SK-N-SH (cell line): ENCODE measurements at regions not wholly inside any gene's neighbourhood (a gene's known extent, or its start where the extent isn't known, plus 50 kb on each side); places are given as distances from the start of the nearest gene placed in this dataset.

Experiments
- CTCF ChIA-PET: fragments of 300-600, 350-600 bp; formaldehyde crosslinking; extraction: SDS; loops from one replicate; lab custom pipeline; 2021; lab: Yijun Ruan, JAX
- POLR2A ChIA-PET: fragments of 350-600 bp; sonication (Branson Sonifier 250); formaldehyde crosslinking; extraction: SDS; loops from one replicate; lab custom pipeline; 2020; ENCODE audit warnings: antibody characterized with exemption, inconsistent platforms; lab: Yijun Ruan, JAX
- DNase-seq: peaks from one replicate; pipeline ENCODE4 v3.0.0; 2012
- H2AFZ ChIP-seq: fragments of 200-600 bp; sonication (generic); 2 replicates; pipeline ENCODE4 v1.8.1; 2016; ENCODE audit warnings: antibody characterized with exemption, mild to moderate bottlenecking, low read depth
- H3F3A ChIP-seq: fragments of 200-600 bp; sonication (generic); replicated peaks from 2 replicates; pipeline ENCODE3; 2016; ENCODE audit warnings: antibody characterized with exemption, mild to moderate bottlenecking; ENCODE audit not compliant: insufficient read depth
- H3K27ac ChIP-seq, 2 experiments: fragments of 200-500 bp in 1 of 2; fragments of 200-600 bp in 1 of 2; sonication (Bioruptor generic) in 1 of 2; sonication (generic), shearing (Covaris generic) in 1 of 2; 2 replicates each; pipeline versions ENCODE4 v1.5.1 to v1.6.1; 2014 to 2016; ENCODE audit warnings: low read depth in 2 of 2, inconsistent platforms in 1 of 2, low read length in 1 of 2, mild to moderate bottlenecking in 1 of 2, mixed read lengths in 1 of 2
- H3K27me3 ChIP-seq: fragments of 200-600 bp; sonication (generic), shearing (Covaris generic); 2 replicates; pipeline ENCODE4 v1.6.1; 2016; ENCODE audit warnings: mixed run types; ENCODE audit not compliant: insufficient read depth
- H3K36me3 ChIP-seq, 2 experiments: fragments of 200-500 bp in 1 of 2; fragments of 200-600 bp in 1 of 2; sonication (Bioruptor generic) in 1 of 2; sonication (generic) in 1 of 2; replicated peaks in 1 of 2; 2 replicates each; pipeline versions ENCODE3 to v1.5.1; 2014 to 2016; ENCODE audit warnings: low read length in 1 of 2, mild to moderate bottlenecking in 1 of 2; ENCODE audit not compliant: insufficient read depth in 2 of 2, control insufficient read depth in 1 of 2
- H3K4me1 ChIP-seq, 2 experiments: fragments of 200-500 bp in 1 of 2; fragments of 200-600 bp in 1 of 2; sonication (Bioruptor generic) in 1 of 2; sonication (generic), shearing (Covaris generic) in 1 of 2; 2 replicates each; pipeline versions ENCODE4 v1.5.1 to v1.6.1; 2014 to 2016; ENCODE audit warnings: low read depth in 1 of 2, low read length in 1 of 2, mixed run types in 1 of 2; ENCODE audit not compliant: insufficient read depth in 2 of 2, control insufficient read depth in 1 of 2
- H3K4me2 ChIP-seq: fragments of 200-600 bp; sonication (generic), shearing (Covaris generic); 2 replicates; pipeline ENCODE4 v1.6.1; 2017; ENCODE audit warnings: mixed run types
- H3K4me3 ChIP-seq, 2 experiments: fragments of 200-500 bp in 1 of 2; fragments of 200-600 bp in 1 of 2; sonication (Bioruptor generic) in 1 of 2; sonication (generic), shearing (Covaris generic) in 1 of 2; 2 replicates each; pipeline versions ENCODE4 v1.5.1 to v1.8.1; 2014 to 2016; ENCODE audit warnings: low read depth in 2 of 2, inconsistent platforms in 1 of 2, low read length in 1 of 2, mild to moderate bottlenecking in 1 of 2, mixed read lengths in 1 of 2, moderate library complexity in 1 of 2
- H3K79me2 ChIP-seq: fragments of 200-600 bp; sonication (generic); 2 replicates; pipeline ENCODE4 v1.8.1; 2017; ENCODE audit warnings: mild to moderate bottlenecking; ENCODE audit not compliant: insufficient read depth
- H3K9ac ChIP-seq: fragments of 200-600 bp; sonication (generic); 2 replicates; pipeline ENCODE4 v1.6.1; 2017; ENCODE audit warnings: mixed run types
- H3K9me2 ChIP-seq: fragments of 200-600 bp; sonication (generic); 2 replicates; pipeline ENCODE4 v1.6.1; 2017; ENCODE audit warnings: mixed run types
- H3K9me3 ChIP-seq: fragments of 200-600 bp; sonication (generic); 2 replicates; pipeline ENCODE4 v1.6.1; 2017; ENCODE audit warnings: mixed run types, mild to moderate bottlenecking, moderate library complexity
- H4K20me1 ChIP-seq: fragments of 200-600 bp; sonication (generic); 2 replicates; pipeline ENCODE4 v1.6.1; 2017; ENCODE audit warnings: mild to moderate bottlenecking, mixed run types; ENCODE audit not compliant: insufficient read depth
- CHD2 ChIP-seq: fragments of 150-350 bp; IDR thresholded peaks from 2 replicates; pipeline ENCODE4 v1.6.1; 2018; ENCODE audit warnings: low read length; ENCODE audit not compliant: partially characterized antibody
- ELF1 ChIP-seq: IDR thresholded peaks from 2 replicates; pipeline ENCODE4 v1.4.0; 2012
- EZH2phosphoT487 ChIP-seq: fragments of 200-600 bp; sonication (generic); IDR thresholded peaks from 2 replicates; pipeline ENCODE4 v1.6.1; 2017; ENCODE audit warnings: low read depth, mixed run types, mild to moderate bottlenecking, antibody characterized with exemption, moderate library complexity, borderline replicate concordance
- FOSL2 ChIP-seq: IDR thresholded peaks from 2 replicates; pipeline ENCODE4 v1.4.0; 2012; ENCODE audit warnings: low read depth, mild to moderate bottlenecking, moderate library complexity, borderline replicate concordance
- FOXJ3 ChIP-seq: sonication (generic); formaldehyde crosslinking; IDR thresholded peaks from 2 replicates; pipeline ENCODE4 v1.5.1; 2020; ENCODE audit warnings: mild to moderate bottlenecking, missing genetic modification reagents
- GATA2 ChIP-seq: sonication (generic); formaldehyde crosslinking; IDR thresholded peaks from 2 replicates; pipeline ENCODE4 v1.5.0; 2020; ENCODE audit warnings: mild to moderate bottlenecking, missing genetic modification reagents
- IRF3 ChIP-seq: fragments of 150-350 bp; IDR thresholded peaks from 2 replicates; pipeline ENCODE4 v1.6.1; 2016; ENCODE audit warnings: mild to moderate bottlenecking, low read depth, low read length
- JUND ChIP-seq: IDR thresholded peaks from 2 replicates; pipeline ENCODE4 v1.4.0; 2012
- MAX ChIP-seq: IDR thresholded peaks from 2 replicates; pipeline ENCODE4 v1.4.0; 2012; ENCODE audit warnings: low read depth
- NFIC ChIP-seq: IDR thresholded peaks from 2 replicates; pipeline ENCODE4 v1.4.0; 2012; ENCODE audit warnings: borderline replicate concordance
- NRF1 ChIP-seq: IDR thresholded peaks from 2 replicates; pipeline ENCODE4 v1.6.1; 2012; ENCODE audit warnings: low read depth, mild to moderate bottlenecking, low read length
- POLR2AphosphoS5 ChIP-seq: IDR thresholded peaks from 2 replicates; pipeline ENCODE4 v1.6.1; 2012; ENCODE audit warnings: low read depth, low read length
- RAD21 ChIP-seq: IDR thresholded peaks from 2 replicates; pipeline ENCODE4 v1.6.1; 2012; ENCODE audit warnings: mild to moderate bottlenecking, low read length
- RCOR1 ChIP-seq: fragments of 150-350 bp; IDR thresholded peaks from 2 replicates; pipeline ENCODE4 v1.6.1; 2017; ENCODE audit warnings: antibody characterized with exemption, low read length
- RFX5 ChIP-seq: IDR thresholded peaks from 2 replicates; pipeline ENCODE4 v1.6.1; 2012; ENCODE audit warnings: mild to moderate bottlenecking, improper control_type of control experiment, low read length
- RXRA ChIP-seq: IDR thresholded peaks from 2 replicates; pipeline ENCODE4 v1.4.0; 2012; ENCODE audit warnings: low read depth, mild to moderate bottlenecking, borderline replicate concordance
- SIN3A ChIP-seq: IDR thresholded peaks from 2 replicates; pipeline ENCODE4 v1.6.1; 2012; ENCODE audit warnings: low read depth, mild to moderate bottlenecking, low read length, moderate library complexity, borderline replicate concordance
- SMC3 ChIP-seq: IDR thresholded peaks from 2 replicates; pipeline ENCODE4 v1.6.1; 2012; ENCODE audit warnings: low read depth, low read length, improper control_type of control experiment
- TAF1 ChIP-seq: IDR thresholded peaks from 2 replicates; pipeline ENCODE4 v1.6.1; 2012; ENCODE audit warnings: low read depth, mild to moderate bottlenecking, low read length, moderate library complexity, borderline replicate concordance
- TCF12 ChIP-seq: IDR thresholded peaks from 2 replicates; pipeline ENCODE4 v1.4.0; 2012
- USF2 ChIP-seq: fragments of 150-350 bp; IDR thresholded peaks from 2 replicates; pipeline ENCODE4 v1.6.1; 2017; ENCODE audit warnings: antibody characterized with exemption, low read length, low read depth, borderline replicate concordance
- YY1 ChIP-seq: IDR thresholded peaks from 2 replicates; pipeline ENCODE4 v1.4.0; 2012; ENCODE audit warnings: low read depth, mild to moderate bottlenecking
- WGBS: methylation state at CpG from one replicate; pipeline ENCODE4 v1.1.6; 2017; ENCODE audit warnings: low lambda C conversion rate; 5-methylcytosine and 5-hydroxymethylcytosine counted together

GRCh38 chr1:2949966-2950925, 71.0 kb upstream of the ACTRT2 start:
- DNase-seq = no peak
- CTCF ChIA-PET = no interaction called here

GRCh38 chr1:2950926-2951305, 70.4 kb upstream of the ACTRT2 start:
- CTCF ChIA-PET = no interaction called here

More at GRCh38 chr1:2949966-2950925, 71.0 kb upstream of the ACTRT2 start:
- H3K9ac ChIP-seq = no peak overlapping the region
- H3K79me2 ChIP-seq = no peaks in the 10 kb centered on the region
- no peaks in the 10 kb centered on the region for H4K20me1 ChIP-seq
- no peak overlapping the region for H3K4me3 ChIP-seq
- 8% methylated on average over 12 of the region's 29 CpGs for WGBS
- TF ChIP-seq FOSL2 = no peak
- TF ChIP-seq RXRA = no peak
- TF ChIP-seq RCOR1 = no peak
- TF ChIP-seq SIN3A = no peak
- TF ChIP-seq RFX5 = no peak
- no peak for TF ChIP-seq YY1
- TF ChIP-seq USF2 = no peak
- no peak for TF ChIP-seq TAF1
- no peak for TF ChIP-seq POLR2AphosphoS5
- TF ChIP-seq FOXJ3 (CRISPR knock-in tag) = no peak
- no peak for TF ChIP-seq IRF3
- TF ChIP-seq ELF1 = no peak
- no peak for TF ChIP-seq RAD21
- no peak for TF ChIP-seq SMC3
- TF ChIP-seq GATA2 = no peak
- TF ChIP-seq EZH2phosphoT487 = no peak
- no peak for TF ChIP-seq NFIC
- H3K4me1 ChIP-seq = no peaks in the 10 kb centered on the region
- H3K36me3 ChIP-seq = no peaks in the 10 kb centered on the region
- POLR2A ChIA-PET = no interaction called here
- no peaks in the 10 kb centered on the region for H3K27me3 ChIP-seq
- H3K9me3 ChIP-seq = no peaks in the 10 kb centered on the region
- no peak overlapping the region for H3K27ac ChIP-seq
- no peaks in the 10 kb centered on the region for H3F3A ChIP-seq
- no peak overlapping the region for H3K4me2 ChIP-seq
- H2AFZ ChIP-seq = no peak overlapping the region
- no peaks in the 10 kb centered on the region for H3K9me2 ChIP-seq

More at GRCh38 chr1:2950926-2951305, 70.4 kb upstream of the ACTRT2 start:
- H2AFZ ChIP-seq = no peak overlapping the region
- no peak overlapping the region for H3K4me2 ChIP-seq
- 0% methylated on average over 1 of the region's 5 CpGs for WGBS
- no peaks in the 10 kb centered on the region for H3K4me1 ChIP-seq
- no peaks in the 10 kb centered on the region for H4K20me1 ChIP-seq
- H3K9me2 ChIP-seq = no peaks in the 10 kb centered on the region
- H3K36me3 ChIP-seq = no peaks in the 10 kb centered on the region
- POLR2A ChIA-PET = no interaction called here
- H3K9ac ChIP-seq = no peak overlapping the region
- TF ChIP-seq SIN3A = no peak
- no peak for TF ChIP-seq JUND
- no peak for TF ChIP-seq IRF3
- TF ChIP-seq CHD2 = no peak
- TF ChIP-seq TCF12 = no peak
- no peak for TF ChIP-seq NRF1
- no peak for TF ChIP-seq MAX
- no peak for TF ChIP-seq SMC3
- no peak for TF ChIP-seq FOXJ3 (CRISPR knock-in tag)
- TF ChIP-seq YY1 = no peak
- no peaks in the 10 kb centered on the region for H3K9me3 ChIP-seq
- H3K79me2 ChIP-seq = no peaks in the 10 kb centered on the region
- DNase-seq = no peak
- no peak overlapping the region for H3K4me3 ChIP-seq
- H3K27me3 ChIP-seq = no peaks in the 10 kb centered on the region
- H3K27ac ChIP-seq = no peak overlapping the region
- H3F3A ChIP-seq = no peaks in the 10 kb centered on the region
